GM12878 (cell line): ENCODE measurements at regions not wholly inside any gene's neighbourhood (a gene's known extent, or its start where the extent isn't known, plus 50 kb on each side); places are given as distances from the start of the nearest gene placed in this dataset.

ENCODE experiments used
- ATAC-seq: fragments of 200-7000 bp; cut with Tn5 transposase; 3 replicates; pipeline ENCODE4 v1.9.1; 2020; ENCODE audit warnings: mild to moderate bottlenecking, moderate library complexity
- BruUV-seq: library from RNA; stranded (reverse); fragments of 400-500 nt; replicated peaks from 2 replicates; lab custom pipeline; 2021; lab: Mats Ljungman, UMichigan
- CTCF ChIA-PET: fragments of 300-600 bp; sonication (Branson Sonifier 250); formaldehyde crosslinking; extraction: SDS; loops from one replicate; lab custom pipeline; 2021; ENCODE audit warnings: inconsistent platforms; lab: Yijun Ruan, JAX
- POLR2A ChIA-PET: fragments of 350-600 bp; formaldehyde crosslinking; extraction: SDS; loops from one replicate; lab custom pipeline; 2021; ENCODE audit warnings: inconsistent platforms; lab: Charles Lee
- RAD21 ChIA-PET: fragments of 300-600 bp; sonication (Branson Sonifier 250); formaldehyde crosslinking; loops from one replicate; lab custom pipeline; 2023; ENCODE audit warnings: antibody characterized with exemption; ENCODE audit not compliant: unreplicated experiment; lab: Charles Lee
- SMC1A ChIA-PET: fragments of 300-600 bp; sonication (Branson Sonifier 250); formaldehyde crosslinking; loops from one replicate; lab custom pipeline; 2023; ENCODE audit not compliant: unreplicated experiment, uncharacterized antibody; lab: Charles Lee
- DNase-seq: peaks from one replicate; pipeline ENCODE4 v3.0.0-alpha.2; 2011; ENCODE audit warnings: low read depth, low spot score
- FAIRE-seq: peaks from 3 replicates; lab custom pipeline; 2011; peaks lifted over from hg19 to GRCh38; lab: Jason Lieb, UNC
- H2AFZ ChIP-seq: 2 replicates; pipeline ENCODE4 v1.6.0; 2011; ENCODE audit warnings: low read depth, low read length, control low read depth; ENCODE audit not compliant: control insufficient read depth
- H3K27ac ChIP-seq: 2 replicates; pipeline ENCODE4 v1.5.1; 2011; ENCODE audit warnings: control low read depth; ENCODE audit not compliant: control insufficient read depth, insufficient read depth
- H3K27me3 ChIP-seq, 2 experiments: replicated peaks in 1 of 2; 2 replicates each; pipeline versions ENCODE4 v1.6.0 to v1.6.1; 2011; ENCODE audit warnings: low read length in 1 of 2; ENCODE audit not compliant: control insufficient read depth in 2 of 2, insufficient read depth in 2 of 2
- H3K36me3 ChIP-seq, 2 experiments: 2 replicates each; pipeline ENCODE4 v1.5.1; 2011; ENCODE audit warnings: low read length in 1 of 2; ENCODE audit not compliant: control insufficient read depth in 2 of 2, insufficient read depth in 2 of 2
- H3K4me1 ChIP-seq: 2 replicates; pipeline ENCODE4 v1.6.1; 2011; ENCODE audit warnings: mild to moderate bottlenecking, low read length, moderate library complexity, mixed read lengths; ENCODE audit not compliant: control insufficient read depth, insufficient read depth
- H3K4me2 ChIP-seq: 2 replicates; pipeline ENCODE4 v1.6.0; 2011; ENCODE audit warnings: control low read depth; ENCODE audit not compliant: control insufficient read depth, insufficient read depth
- H3K4me3 ChIP-seq: fragments of 200-600 bp; sonication (generic); 2 replicates; pipeline ENCODE4 v1.5.1; 2016
- H3K79me2 ChIP-seq: 2 replicates; pipeline ENCODE4 v1.6.0; 2011; ENCODE audit warnings: low read length; ENCODE audit not compliant: control insufficient read depth, insufficient read depth
- H3K9ac ChIP-seq: 2 replicates; pipeline ENCODE4 v1.8.0; 2011; ENCODE audit warnings: low read length, control low read depth, mixed read lengths; ENCODE audit not compliant: control insufficient read depth, insufficient read depth
- H3K9me3 ChIP-seq: replicated peaks from 3 replicates; pipeline ENCODE4 v1.5.1; 2011; ENCODE audit warnings: mild to moderate bottlenecking, low read length; ENCODE audit not compliant: control insufficient read depth, insufficient read depth
- H4K20me1 ChIP-seq: 2 replicates; pipeline ENCODE4 v1.6.0; 2011; ENCODE audit not compliant: control insufficient read depth, insufficient read depth
- IKZF1 ChIP-seq: fragments of 450-650 bp; conservative IDR thresholded peaks from 2 replicates; pipeline ENCODE4 v1.6.1; 2017; ENCODE audit warnings: antibody characterized with exemption, mild to moderate bottlenecking
- PAX5 ChIP-seq: IDR thresholded peaks from 2 replicates; pipeline ENCODE4 v1.6.1; 2011; ENCODE audit warnings: low read depth, low read length, borderline replicate concordance
- PAX8 ChIP-seq: fragments of 450-650 bp; IDR thresholded peaks from 2 replicates; pipeline ENCODE4 v1.6.1; 2017; ENCODE audit warnings: mild to moderate bottlenecking, moderate library complexity
- POLR2AphosphoS2 ChIP-seq: IDR thresholded peaks from 2 replicates; pipeline ENCODE4 v1.6.1; 2011; ENCODE audit warnings: low read depth, mild to moderate bottlenecking, low read length, improper control_type of control experiment, moderate library complexity
- RCOR1 ChIP-seq: conservative IDR thresholded peaks from 2 replicates; pipeline ENCODE4 v1.6.1; 2012; ENCODE audit warnings: low read depth, low read length, improper control_type of control experiment
- RUNX3 ChIP-seq: IDR thresholded peaks from 2 replicates; pipeline ENCODE4 v1.6.1; 2012; ENCODE audit warnings: low read length, inconsistent platforms
- STAT1 ChIP-seq: fragments of 450-650 bp; conservative IDR thresholded peaks from 2 replicates; pipeline ENCODE4 v1.6.1; 2014; ENCODE audit warnings: antibody characterized with exemption, mild to moderate bottlenecking
- SUZ12 ChIP-seq: fragments of 200-600 bp; sonication (generic); IDR thresholded peaks from one replicate; pipeline ENCODE4 v1.6.1; 2018; ENCODE audit warnings: antibody characterized with exemption, mild to moderate bottlenecking; ENCODE audit not compliant: unreplicated experiment
- ZZZ3 ChIP-seq: IDR thresholded peaks from 2 replicates; pipeline ENCODE4 v1.6.1; 2011; ENCODE audit warnings: low read depth; ENCODE audit not compliant: control insufficient read depth, insufficient read length
- WGBS: methylation state at CpG from one replicate; pipeline ENCODE4 v1.1.6; 2016; ENCODE audit warnings: low lambda C conversion rate; ENCODE audit not compliant: insufficient replicate concordance, insufficient coverage; ENCODE audit errors: missing lambda C conversion rate; 5-methylcytosine and 5-hydroxymethylcytosine counted together
- in situ Hi-C: fragments of 300-500 bp; cut with MboI; formaldehyde crosslinking; loops from 9 replicates; pipeline ENCODE4 v1.14.3; 2018; ENCODE audit warnings: mixed read lengths
- intact Hi-C: fragments of 100-400 bp; cut with micrococcal nuclease; formaldehyde crosslinking; loops from one replicate; pipeline ENCODE4 v1.14.2; 2022; ENCODE audit not compliant: unreplicated experiment
- TF ChIP-seq, protein P1 (sequence below): fragments of 450-650 bp; IDR thresholded peaks from 2 replicates; pipeline ENCODE4 v1.6.1; 2017; ENCODE audit warnings: mild to moderate bottlenecking, moderate library complexity

DNA sequence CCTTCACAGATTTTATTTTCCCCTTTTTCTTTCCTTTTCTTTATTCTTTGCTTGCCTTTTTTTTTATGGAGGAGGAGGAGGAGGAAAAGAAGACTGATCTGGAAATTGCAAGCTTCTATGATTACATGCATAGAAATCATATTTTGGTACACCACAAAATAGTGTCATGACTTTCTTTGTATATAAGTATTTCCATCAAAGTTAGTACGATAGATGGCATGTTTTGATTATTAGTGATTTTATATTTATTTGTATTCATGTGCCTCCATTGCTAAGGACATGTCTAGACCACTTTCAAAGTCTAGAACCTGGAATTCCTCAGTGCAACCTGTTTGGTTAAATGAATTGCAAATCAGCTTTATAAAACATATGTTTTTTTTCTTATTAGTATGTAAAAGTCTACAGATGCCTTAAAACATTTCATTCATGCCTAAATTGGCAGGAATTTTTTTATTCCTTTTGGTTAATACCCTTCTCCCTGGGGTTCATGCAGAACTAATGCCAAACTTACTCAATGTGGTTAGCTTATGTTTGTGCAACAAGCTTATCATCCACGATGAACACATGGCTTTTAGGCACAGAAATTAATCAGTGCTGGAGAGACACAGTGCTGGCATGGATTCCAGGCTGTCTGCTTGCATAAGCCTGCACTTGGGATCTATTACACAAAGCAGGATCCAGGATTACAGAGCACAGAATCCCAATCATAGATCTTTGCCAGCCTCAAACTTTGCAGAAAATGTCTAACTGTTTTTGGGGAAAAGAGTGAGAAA lies 213.1 kb downstream of the CHRM2 start (continued):
- TF ChIP-seq, protein P1, sequence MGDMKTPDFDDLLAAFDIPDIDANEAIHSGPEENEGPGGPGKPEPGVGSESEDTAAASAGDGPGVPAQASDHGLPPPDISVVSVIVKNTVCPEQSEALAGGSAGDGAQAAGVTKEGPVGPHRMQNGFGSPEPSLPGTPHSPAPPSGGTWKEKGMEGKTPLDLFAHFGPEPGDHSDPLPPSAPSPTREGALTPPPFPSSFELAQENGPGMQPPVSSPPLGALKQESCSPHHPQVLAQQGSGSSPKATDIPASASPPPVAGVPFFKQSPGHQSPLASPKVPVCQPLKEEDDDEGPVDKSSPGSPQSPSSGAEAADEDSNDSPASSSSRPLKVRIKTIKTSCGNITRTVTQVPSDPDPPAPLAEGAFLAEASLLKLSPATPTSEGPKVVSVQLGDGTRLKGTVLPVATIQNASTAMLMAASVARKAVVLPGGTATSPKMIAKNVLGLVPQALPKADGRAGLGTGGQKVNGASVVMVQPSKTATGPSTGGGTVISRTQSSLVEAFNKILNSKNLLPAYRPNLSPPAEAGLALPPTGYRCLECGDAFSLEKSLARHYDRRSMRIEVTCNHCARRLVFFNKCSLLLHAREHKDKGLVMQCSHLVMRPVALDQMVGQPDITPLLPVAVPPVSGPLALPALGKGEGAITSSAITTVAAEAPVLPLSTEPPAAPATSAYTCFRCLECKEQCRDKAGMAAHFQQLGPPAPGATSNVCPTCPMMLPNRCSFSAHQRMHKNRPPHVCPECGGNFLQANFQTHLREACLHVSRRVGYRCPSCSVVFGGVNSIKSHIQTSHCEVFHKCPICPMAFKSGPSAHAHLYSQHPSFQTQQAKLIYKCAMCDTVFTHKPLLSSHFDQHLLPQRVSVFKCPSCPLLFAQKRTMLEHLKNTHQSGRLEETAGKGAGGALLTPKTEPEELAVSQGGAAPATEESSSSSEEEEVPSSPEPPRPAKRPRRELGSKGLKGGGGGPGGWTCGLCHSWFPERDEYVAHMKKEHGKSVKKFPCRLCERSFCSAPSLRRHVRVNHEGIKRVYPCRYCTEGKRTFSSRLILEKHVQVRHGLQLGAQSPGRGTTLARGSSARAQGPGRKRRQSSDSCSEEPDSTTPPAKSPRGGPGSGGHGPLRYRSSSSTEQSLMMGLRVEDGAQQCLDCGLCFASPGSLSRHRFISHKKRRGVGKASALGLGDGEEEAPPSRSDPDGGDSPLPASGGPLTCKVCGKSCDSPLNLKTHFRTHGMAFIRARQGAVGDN = no peak
- TF ChIP-seq PAX5 (no peak), SUZ12 (no peak), PAX8 (no peak), POLR2AphosphoS2 (no peak), ZZZ3 (no peak)

DNA sequence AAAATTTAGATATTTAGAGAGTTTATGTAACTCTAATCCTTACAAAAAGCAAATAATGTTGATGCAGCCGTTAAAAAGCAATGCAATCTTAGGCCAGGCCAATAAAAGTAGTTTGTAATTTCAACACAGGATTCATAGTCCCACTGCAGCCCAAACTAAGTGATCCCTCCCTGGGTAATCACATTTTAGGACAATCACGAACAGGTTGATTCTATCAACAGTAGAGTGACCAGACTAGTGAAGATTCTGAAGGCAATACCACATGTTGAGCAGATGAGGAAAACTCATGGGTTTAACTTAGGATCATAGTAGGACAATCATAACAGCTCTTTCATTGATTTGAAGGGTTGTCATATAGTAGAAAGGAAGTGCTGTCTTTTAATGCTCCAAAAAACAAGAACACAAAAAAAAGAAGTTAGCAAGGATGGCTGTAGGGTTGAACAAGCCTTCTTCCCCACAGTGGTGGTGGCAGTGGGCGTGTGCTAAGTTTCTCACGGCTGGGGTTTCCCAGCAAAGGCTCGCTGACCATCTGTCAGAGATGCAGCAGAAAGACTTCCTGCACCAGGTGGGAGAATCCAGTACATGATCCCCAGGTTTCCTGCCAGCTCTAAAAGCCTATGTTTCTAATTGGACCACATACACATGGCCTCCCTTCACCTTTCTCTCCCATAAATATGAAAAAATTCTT lies 212.2 kb downstream of the CHRM2 start:
- no peaks in the 10 kb centered on the region for H3K79me2 ChIP-seq
- no peaks in the 10 kb centered on the region for H4K20me1 ChIP-seq
- ATAC-seq (peak; percentile 92), DNase-seq (no peak), FAIRE-seq (no peak)
- H2AFZ ChIP-seq = no peak overlapping the region
- intact Hi-C loops = no loop called here
- no peaks in the 10 kb centered on the region for H3K27me3 ChIP-seq
- no peaks in the 10 kb centered on the region for H3K36me3 ChIP-seq
- RAD21 ChIA-PET = no interaction called here
- H3K4me1 ChIP-seq = no peaks in the 10 kb centered on the region
- H3K27ac ChIP-seq = no peak overlapping the region
- no peak overlapping the region for H3K4me2 ChIP-seq
- no peak overlapping the region for H3K9ac ChIP-seq
- SMC1A ChIA-PET = no interaction called here
- CTCF ChIA-PET = no interaction called here
- in situ Hi-C loops = no loop called here
- H3K4me3 ChIP-seq = no peak overlapping the region
- WGBS = 28% methylated on average over 5 of the region's 5 CpGs
- H3K9me3 ChIP-seq = no peaks in the 10 kb centered on the region
- no TSS peak for BruUV-seq
- POLR2A ChIA-PET = no interaction called here
- TF ChIP-seq IKZF1 = 0 out of 2 replicates have a peak, but pooled peaks have one; percentile 15
- no peak for TF ChIP-seq RUNX3
- TF ChIP-seq STAT1 = no peak
- TF ChIP-seq RCOR1 = no peak
